ENCODE measurements at regions not wholly inside any gene's neighbourhood (a gene's known extent, or its start where the extent isn't known, plus 50 kb on each side); places are given as distances from the start of the nearest gene placed in this dataset.

DNA sequence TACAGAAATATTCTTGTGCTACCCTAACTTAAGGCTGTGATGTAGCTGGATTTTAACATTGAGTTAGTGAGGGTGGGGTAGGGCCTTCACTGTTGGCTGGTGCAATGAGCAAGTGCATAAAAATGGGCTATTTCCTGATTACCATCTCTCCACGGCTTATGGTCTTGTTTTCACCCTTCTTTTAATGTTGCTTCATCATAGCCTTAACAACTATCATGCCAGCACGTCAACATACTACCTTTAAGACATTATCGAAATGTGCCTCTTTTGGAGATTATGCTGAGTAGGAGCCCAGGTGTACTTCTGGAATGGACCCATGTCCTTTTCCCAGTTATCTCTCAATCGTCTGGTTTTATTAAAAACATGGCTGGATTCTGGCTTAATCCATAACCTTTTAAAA lies 350.9 kb upstream of the ACTBL2 start:
- TF ChIP-seq, protein P1, sequence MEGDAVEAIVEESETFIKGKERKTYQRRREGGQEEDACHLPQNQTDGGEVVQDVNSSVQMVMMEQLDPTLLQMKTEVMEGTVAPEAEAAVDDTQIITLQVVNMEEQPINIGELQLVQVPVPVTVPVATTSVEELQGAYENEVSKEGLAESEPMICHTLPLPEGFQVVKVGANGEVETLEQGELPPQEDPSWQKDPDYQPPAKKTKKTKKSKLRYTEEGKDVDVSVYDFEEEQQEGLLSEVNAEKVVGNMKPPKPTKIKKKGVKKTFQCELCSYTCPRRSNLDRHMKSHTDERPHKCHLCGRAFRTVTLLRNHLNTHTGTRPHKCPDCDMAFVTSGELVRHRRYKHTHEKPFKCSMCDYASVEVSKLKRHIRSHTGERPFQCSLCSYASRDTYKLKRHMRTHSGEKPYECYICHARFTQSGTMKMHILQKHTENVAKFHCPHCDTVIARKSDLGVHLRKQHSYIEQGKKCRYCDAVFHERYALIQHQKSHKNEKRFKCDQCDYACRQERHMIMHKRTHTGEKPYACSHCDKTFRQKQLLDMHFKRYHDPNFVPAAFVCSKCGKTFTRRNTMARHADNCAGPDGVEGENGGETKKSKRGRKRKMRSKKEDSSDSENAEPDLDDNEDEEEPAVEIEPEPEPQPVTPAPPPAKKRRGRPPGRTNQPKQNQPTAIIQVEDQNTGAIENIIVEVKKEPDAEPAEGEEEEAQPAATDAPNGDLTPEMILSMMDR (conservative IDR thresholded peaks at IDR 0.05 in 1 of 2, IDR thresholded peaks at IDR 0.05 in 1 of 2; ENCODE audit: extremely low read depth in 1 of 2, insufficient read depth in 1 of 2, low read depth in 1 of 2, low read length in 2 of 2): no peak
- TF ChIP-seq EZH2 (IDR thresholded peaks at IDR 0.05; ENCODE audit: borderline replicate concordance, low read length): no peak
